WTC11 (cell line): ENCODE measurements at regions not wholly inside any gene's neighbourhood (a gene's known extent, or its start where the extent isn't known, plus 50 kb on each side); places are given as distances from the start of the nearest gene placed in this dataset.
"Not testable (repeated sequence)": the region's sequence is repeated elsewhere in the genome, so short reads cannot be mapped to it uniquely, and the experiment has no call there.

Experiments used
- ATAC-seq: fragments of 200-7000 bp; cut with Tn5 transposase; 2 replicates; pipeline ENCODE4 v1.10.0; 2021; ENCODE audit warnings: mild to moderate bottlenecking, moderate library complexity
- CTCF ChIA-PET: fragments of 300-600 bp; sonication (Branson Sonifier 250); formaldehyde crosslinking; loops from one replicate; lab custom pipeline; 2021; ENCODE audit warnings: antibody characterized with exemption; lab: Charles Lee
- POLR2A ChIA-PET: fragments of 350-600 bp; sonication (Branson Sonifier 250); formaldehyde crosslinking; loops from one replicate; lab custom pipeline; 2021; ENCODE audit warnings: antibody characterized with exemption; lab: Charles Lee
- DNase-seq: peaks from one replicate; pipeline ENCODE4 v3.0.0; 2021; ENCODE audit warnings: low spot score
- H3K27ac Mint-ChIP-seq: 2 replicates; pipeline ENCODE4 v1.8.0; 2021; ENCODE audit warnings: mixed read lengths
- H3K27me3 Mint-ChIP-seq: 2 replicates; pipeline ENCODE4 v1.8.0; 2021; ENCODE audit warnings: low read depth, mild to moderate bottlenecking, moderate library complexity, mixed read lengths
- H3K36me3 Mint-ChIP-seq: 2 replicates; pipeline ENCODE4 v1.8.0; 2021; ENCODE audit warnings: mixed read lengths
- H3K4me1 Mint-ChIP-seq: 2 replicates; pipeline ENCODE4 v1.8.0; 2022; ENCODE audit warnings: mixed read lengths
- H3K4me3 Mint-ChIP-seq: 2 replicates; pipeline ENCODE4 v1.8.0; 2021; ENCODE audit warnings: mild to moderate bottlenecking, moderate library complexity, mixed read lengths
- H3K9me3 Mint-ChIP-seq: 2 replicates; pipeline ENCODE4 v1.8.0; 2021; ENCODE audit warnings: mixed read lengths
- ATF1 ChIP-seq: sonication (generic); formaldehyde crosslinking; IDR thresholded peaks from 2 replicates; pipeline ENCODE4 v1.8.1; 2023; ENCODE audit warnings: mild to moderate bottlenecking, moderate library complexity, missing genetic modification reagents
- ESRRA ChIP-seq: sonication (generic); formaldehyde crosslinking; IDR thresholded peaks from 2 replicates; pipeline ENCODE4 v1.8.1; 2022; ENCODE audit warnings: mild to moderate bottlenecking, missing genetic modification reagents, borderline replicate concordance
- GABPB1 ChIP-seq: sonication (generic); formaldehyde crosslinking; IDR thresholded peaks from 2 replicates; pipeline ENCODE4 v1.8.1; 2023; ENCODE audit warnings: mild to moderate bottlenecking, missing genetic modification reagents
- GTF2I ChIP-seq: fragments of 250-450 bp; sonication (Bioruptor Pico); conservative IDR thresholded peaks from 2 replicates; pipeline ENCODE4 v1.4.0; 2021; ENCODE audit warnings: mild to moderate bottlenecking
- NFE2L1 ChIP-seq: sonication (generic); formaldehyde crosslinking; IDR thresholded peaks from 2 replicates; pipeline ENCODE4 v1.8.1; 2023; ENCODE audit warnings: missing genetic modification reagents
- NFYB ChIP-seq: sonication (generic); formaldehyde crosslinking; conservative IDR thresholded peaks from 2 replicates; pipeline ENCODE4 v1.8.0; 2022; ENCODE audit warnings: low read depth, missing genetic modification reagents
- SP1 ChIP-seq: sonication (generic); formaldehyde crosslinking; conservative IDR thresholded peaks from 2 replicates; pipeline ENCODE4 v1.8.1; 2022; ENCODE audit warnings: missing genetic modification reagents
- TEAD4 ChIP-seq: sonication (generic); formaldehyde crosslinking; IDR thresholded peaks from 2 replicates; pipeline ENCODE4 v1.8.0; 2022; ENCODE audit warnings: mild to moderate bottlenecking, missing genetic modification reagents
- ZBTB21 ChIP-seq: sonication (generic); formaldehyde crosslinking; IDR thresholded peaks from 2 replicates; pipeline ENCODE4 v1.8.1; 2023; ENCODE audit warnings: mild to moderate bottlenecking, missing genetic modification reagents, borderline replicate concordance
- ZNF121 ChIP-seq: sonication (generic); formaldehyde crosslinking; IDR thresholded peaks from 2 replicates; pipeline ENCODE4 v1.8.0; 2023; ENCODE audit warnings: missing genetic modification reagents
- ZNF396 ChIP-seq: fragments of 250-450 bp; sonication (Bioruptor Pico); IDR thresholded peaks from 2 replicates; pipeline ENCODE4 v1.8.0; 2021; ENCODE audit warnings: mild to moderate bottlenecking, moderate library complexity, borderline replicate concordance
- TF ChIP-seq, protein P1 (sequence below): sonication (generic); formaldehyde crosslinking; IDR thresholded peaks from 2 replicates; pipeline ENCODE4 v1.8.1; 2023; ENCODE audit warnings: mild to moderate bottlenecking, missing genetic modification reagents, moderate library complexity
- TF ChIP-seq, protein P2 (sequence below): sonication (generic); formaldehyde crosslinking; IDR thresholded peaks from 2 replicates; pipeline ENCODE4 v1.8.1; 2022; ENCODE audit warnings: low read depth, missing genetic modification reagents, borderline replicate concordance
- TF ChIP-seq, protein P3 (sequence below): sonication (generic); formaldehyde crosslinking; IDR thresholded peaks from 2 replicates; pipeline ENCODE4 v1.8.0; 2023; ENCODE audit warnings: missing genetic modification reagents
- TF ChIP-seq, protein P4 (sequence below): sonication (generic); formaldehyde crosslinking; IDR thresholded peaks from 2 replicates; pipeline ENCODE4 v1.8.0; 2022; ENCODE audit warnings: mild to moderate bottlenecking, missing genetic modification reagents
- TF ChIP-seq, protein P5 (sequence below): sonication (generic); formaldehyde crosslinking; IDR thresholded peaks from 2 replicates; pipeline ENCODE4 v1.8.0; 2022; ENCODE audit warnings: mild to moderate bottlenecking, missing genetic modification reagents
- TF ChIP-seq, protein P6 (sequence below): fragments of 200-600 bp; IDR thresholded peaks from 2 replicates; pipeline ENCODE4 v1.8.0; 2022; ENCODE audit warnings: antibody characterized with exemption

DNA sequence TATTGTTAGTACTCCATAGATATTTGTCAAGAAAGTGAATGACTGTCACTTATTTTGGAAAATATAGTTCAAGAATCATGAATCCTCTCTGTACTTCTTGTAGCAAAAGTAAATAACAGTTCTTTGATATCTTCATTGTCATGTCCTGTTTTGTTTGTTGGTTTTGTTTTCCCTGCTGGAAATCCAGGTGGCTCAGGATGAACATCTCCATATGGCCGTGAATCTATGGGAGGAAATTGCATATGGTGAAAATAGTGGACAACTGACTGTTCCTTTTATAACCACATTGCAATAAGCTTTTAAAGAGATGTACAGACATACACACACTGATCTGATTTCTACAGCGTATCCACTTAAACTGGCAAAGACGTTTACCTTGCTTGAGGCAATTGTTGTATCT is 637.0 kb upstream of the RBFOX1 start (continued):
- TF ChIP-seq ZBTB21 (CRISPR knock-in tag), result no peak
- TF ChIP-seq, protein P1, sequence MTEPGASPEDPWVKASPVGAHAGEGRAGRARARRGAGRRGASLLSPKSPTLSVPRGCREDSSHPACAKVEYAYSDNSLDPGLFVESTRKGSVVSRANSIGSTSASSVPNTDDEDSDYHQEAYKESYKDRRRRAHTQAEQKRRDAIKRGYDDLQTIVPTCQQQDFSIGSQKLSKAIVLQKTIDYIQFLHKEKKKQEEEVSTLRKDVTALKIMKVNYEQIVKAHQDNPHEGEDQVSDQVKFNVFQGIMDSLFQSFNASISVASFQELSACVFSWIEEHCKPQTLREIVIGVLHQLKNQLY, result no peak
- TF ChIP-seq, protein P2, sequence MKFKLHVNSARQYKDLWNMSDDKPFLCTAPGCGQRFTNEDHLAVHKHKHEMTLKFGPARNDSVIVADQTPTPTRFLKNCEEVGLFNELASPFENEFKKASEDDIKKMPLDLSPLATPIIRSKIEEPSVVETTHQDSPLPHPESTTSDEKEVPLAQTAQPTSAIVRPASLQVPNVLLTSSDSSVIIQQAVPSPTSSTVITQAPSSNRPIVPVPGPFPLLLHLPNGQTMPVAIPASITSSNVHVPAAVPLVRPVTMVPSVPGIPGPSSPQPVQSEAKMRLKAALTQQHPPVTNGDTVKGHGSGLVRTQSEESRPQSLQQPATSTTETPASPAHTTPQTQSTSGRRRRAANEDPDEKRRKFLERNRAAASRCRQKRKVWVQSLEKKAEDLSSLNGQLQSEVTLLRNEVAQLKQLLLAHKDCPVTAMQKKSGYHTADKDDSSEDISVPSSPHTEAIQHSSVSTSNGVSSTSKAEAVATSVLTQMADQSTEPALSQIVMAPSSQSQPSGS (CRISPR knock-in tag), result no peak
- TF ChIP-seq, all 79 proteins: peak for 0

DNA sequence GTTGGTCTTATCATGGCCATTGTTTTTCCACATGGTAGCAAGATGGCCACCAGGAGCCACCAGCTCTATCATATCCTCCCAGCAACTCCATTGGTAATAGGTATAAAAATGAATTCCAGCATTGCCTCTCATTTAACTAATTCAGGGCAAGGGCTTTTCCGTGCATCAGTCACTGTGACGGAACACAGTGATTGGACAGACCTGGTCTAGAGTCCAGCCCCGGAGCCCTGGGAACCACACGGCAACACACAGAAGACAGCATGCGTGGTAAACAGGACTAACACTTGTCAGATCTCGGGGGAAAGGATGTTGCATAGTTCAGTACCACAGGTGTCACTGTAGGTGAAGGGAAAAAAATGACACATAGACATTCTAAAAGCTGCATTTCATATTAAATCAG is 638.0 kb upstream of the RBFOX1 start:
- DNase-seq, result no peak
- ATAC-seq, result no peak
- peaks cover 54% of the 10 kb centered on the region for H3K36me3 Mint-ChIP-seq
- no peak overlapping the region for H3K27ac Mint-ChIP-seq
- no peaks in the 10 kb centered on the region for H3K4me1 Mint-ChIP-seq
- CTCF ChIA-PET, result interaction anchor here (0.7 kb wide), 1 partner anchor 11 kb away, joined by 3 read pairs; no protein-coding TSS in a partner anchor
- peaks cover 21% of the 10 kb centered on the region for H3K27me3 Mint-ChIP-seq
- H3K9me3 Mint-ChIP-seq, result peaks cover 30% of the 10 kb centered on the region
- no peak overlapping the region for H3K4me3 Mint-ChIP-seq
- POLR2A ChIA-PET, result no interaction called here
- TF ChIP-seq, protein P3, sequence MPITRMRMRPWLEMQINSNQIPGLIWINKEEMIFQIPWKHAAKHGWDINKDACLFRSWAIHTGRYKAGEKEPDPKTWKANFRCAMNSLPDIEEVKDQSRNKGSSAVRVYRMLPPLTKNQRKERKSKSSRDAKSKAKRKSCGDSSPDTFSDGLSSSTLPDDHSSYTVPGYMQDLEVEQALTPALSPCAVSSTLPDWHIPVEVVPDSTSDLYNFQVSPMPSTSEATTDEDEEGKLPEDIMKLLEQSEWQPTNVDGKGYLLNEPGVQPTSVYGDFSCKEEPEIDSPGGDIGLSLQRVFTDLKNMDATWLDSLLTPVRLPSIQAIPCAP (CRISPR knock-in tag), result no peak
- TF ChIP-seq, protein P4, sequence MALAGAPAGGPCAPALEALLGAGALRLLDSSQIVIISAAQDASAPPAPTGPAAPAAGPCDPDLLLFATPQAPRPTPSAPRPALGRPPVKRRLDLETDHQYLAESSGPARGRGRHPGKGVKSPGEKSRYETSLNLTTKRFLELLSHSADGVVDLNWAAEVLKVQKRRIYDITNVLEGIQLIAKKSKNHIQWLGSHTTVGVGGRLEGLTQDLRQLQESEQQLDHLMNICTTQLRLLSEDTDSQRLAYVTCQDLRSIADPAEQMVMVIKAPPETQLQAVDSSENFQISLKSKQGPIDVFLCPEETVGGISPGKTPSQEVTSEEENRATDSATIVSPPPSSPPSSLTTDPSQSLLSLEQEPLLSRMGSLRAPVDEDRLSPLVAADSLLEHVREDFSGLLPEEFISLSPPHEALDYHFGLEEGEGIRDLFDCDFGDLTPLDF (CRISPR knock-in tag), result no peak
- TF ChIP-seq NFYB (CRISPR knock-in tag) (no peak), GTF2I (CRISPR knock-in tag) (no peak), GABPB1 (no peak), ZNF396 (CRISPR knock-in tag) (no peak), ATF1 (CRISPR knock-in tag) (no peak), ESRRA (CRISPR knock-in tag) (no peak), TEAD4 (no peak), SP1 (no peak), ZNF121 (CRISPR knock-in tag) (no peak), NFE2L1 (CRISPR knock-in tag) (no peak)
- TF ChIP-seq, protein P5, sequence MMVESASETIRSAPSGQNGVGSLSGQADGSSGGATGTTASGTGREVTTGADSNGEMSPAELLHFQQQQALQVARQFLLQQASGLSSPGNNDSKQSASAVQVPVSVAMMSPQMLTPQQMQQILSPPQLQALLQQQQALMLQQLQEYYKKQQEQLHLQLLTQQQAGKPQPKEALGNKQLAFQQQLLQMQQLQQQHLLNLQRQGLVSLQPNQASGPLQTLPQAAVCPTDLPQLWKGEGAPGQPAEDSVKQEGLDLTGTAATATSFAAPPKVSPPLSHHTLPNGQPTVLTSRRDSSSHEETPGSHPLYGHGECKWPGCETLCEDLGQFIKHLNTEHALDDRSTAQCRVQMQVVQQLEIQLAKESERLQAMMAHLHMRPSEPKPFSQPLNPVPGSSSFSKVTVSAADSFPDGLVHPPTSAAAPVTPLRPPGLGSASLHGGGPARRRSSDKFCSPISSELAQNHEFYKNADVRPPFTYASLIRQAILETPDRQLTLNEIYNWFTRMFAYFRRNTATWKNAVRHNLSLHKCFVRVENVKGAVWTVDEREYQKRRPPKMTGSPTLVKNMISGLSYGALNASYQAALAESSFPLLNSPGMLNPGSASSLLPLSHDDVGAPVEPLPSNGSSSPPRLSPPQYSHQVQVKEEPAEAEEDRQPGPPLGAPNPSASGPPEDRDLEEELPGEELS, result no peak
- TF ChIP-seq, protein P6, sequence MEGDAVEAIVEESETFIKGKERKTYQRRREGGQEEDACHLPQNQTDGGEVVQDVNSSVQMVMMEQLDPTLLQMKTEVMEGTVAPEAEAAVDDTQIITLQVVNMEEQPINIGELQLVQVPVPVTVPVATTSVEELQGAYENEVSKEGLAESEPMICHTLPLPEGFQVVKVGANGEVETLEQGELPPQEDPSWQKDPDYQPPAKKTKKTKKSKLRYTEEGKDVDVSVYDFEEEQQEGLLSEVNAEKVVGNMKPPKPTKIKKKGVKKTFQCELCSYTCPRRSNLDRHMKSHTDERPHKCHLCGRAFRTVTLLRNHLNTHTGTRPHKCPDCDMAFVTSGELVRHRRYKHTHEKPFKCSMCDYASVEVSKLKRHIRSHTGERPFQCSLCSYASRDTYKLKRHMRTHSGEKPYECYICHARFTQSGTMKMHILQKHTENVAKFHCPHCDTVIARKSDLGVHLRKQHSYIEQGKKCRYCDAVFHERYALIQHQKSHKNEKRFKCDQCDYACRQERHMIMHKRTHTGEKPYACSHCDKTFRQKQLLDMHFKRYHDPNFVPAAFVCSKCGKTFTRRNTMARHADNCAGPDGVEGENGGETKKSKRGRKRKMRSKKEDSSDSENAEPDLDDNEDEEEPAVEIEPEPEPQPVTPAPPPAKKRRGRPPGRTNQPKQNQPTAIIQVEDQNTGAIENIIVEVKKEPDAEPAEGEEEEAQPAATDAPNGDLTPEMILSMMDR, result no peak
- TF ChIP-seq, protein P1, result no peak

DNA sequence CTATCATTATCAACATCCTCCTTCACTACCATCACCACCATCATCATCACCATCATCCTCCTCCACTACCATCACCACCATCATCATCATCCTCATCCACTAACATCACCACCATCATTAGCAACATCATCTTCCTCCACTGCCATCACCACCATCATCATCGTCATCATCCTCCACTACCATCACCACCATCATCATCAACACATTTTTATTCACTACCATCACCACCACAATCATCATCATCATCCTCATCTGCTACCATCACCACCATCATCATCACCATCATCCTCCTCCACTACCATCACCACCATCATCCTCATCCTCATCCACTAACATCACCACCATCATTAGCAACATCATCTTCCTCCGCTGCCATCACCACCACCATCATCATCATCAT is 639.2 kb upstream of the RBFOX1 start:
- Mint-ChIP-seq H3K27me3 (peaks cover 21% of the 10 kb centered on the region), H3K9me3 (peaks cover 24% of the 10 kb centered on the region), H3K36me3 (peaks cover 50% of the 10 kb centered on the region)
- H3K4me1 Mint-ChIP-seq, H3K4me3 Mint-ChIP-seq, DNase-seq, H3K27ac Mint-ChIP-seq, CTCF ChIA-PET, POLR2A ChIA-PET, ATAC-seq: not testable (repeated sequence)
